Right renal pelvis (tissue), 4 donors: ENCODE measurements at regions not wholly inside any gene's neighbourhood (a gene's known extent, or its start where the extent isn't known, plus 50 kb on each side); places are given as distances from the start of the nearest gene placed in this dataset.

Source experiments
- DNase-seq, 4 donors: peaks; one replicate each; pipeline ENCODE4 v3.0.0-alpha.2; 2013; ENCODE audit warnings: low read depth in 4 of 4, low spot score in 3 of 4, missing footprints in 1 of 4

GRCh38 chr2:42888321-42889245 is 96.2 kb upstream of the HAAO start:
- no peak for DNase-seq

GRCh38 chr2:42886921-42887320 is 94.5 kb upstream of the HAAO start:
- no peak for DNase-seq

- DNase-seq: no peak
Observed at GRCh38 chr2:42882756-42883155, 90.4 kb upstream of the HAAO start.

- DNase-seq: no peak
Observed at GRCh38 chr2:42881732-42882131, 89.3 kb upstream of the HAAO start.

- DNase-seq: no peak
Observed at GRCh38 chr2:42880738-42881690, 88.6 kb upstream of the HAAO start.

GRCh38 chr2:42879913-42880737 is 87.7 kb upstream of the HAAO start:
- DNase-seq: no peak

GRCh38 chr2:42879121-42879705 is 86.8 kb upstream of the HAAO start:
- no peak for DNase-seq

- DNase-seq: no peak
Observed at GRCh38 chr2:42878581-42878980, 86.2 kb upstream of the HAAO start.

- no peak for DNase-seq
Observed at GRCh38 chr2:42877936-42878335, 85.6 kb upstream of the HAAO start.

- DNase-seq: no peak
Observed at GRCh38 chr2:42877511-42877910, 85.1 kb upstream of the HAAO start.

GRCh38 chr2:42876326-42876751 is 84.0 kb upstream of the HAAO start:
- DNase-seq: no peak

- DNase-seq: no peak
Observed at GRCh38 chr2:42875880-42876279, 83.5 kb upstream of the HAAO start.

- no peak for DNase-seq
Observed at GRCh38 chr2:42874949-42875801, 82.8 kb upstream of the HAAO start.

- DNase-seq: no peak
Observed at GRCh38 chr2:42872721-42873120, 80.3 kb upstream of the HAAO start.

GRCh38 chr2:42871372-42871771 is 79.0 kb upstream of the HAAO start:
- DNase-seq: no peak

- no peak for DNase-seq
Observed at GRCh38 chr2:42868874-42869273, 76.5 kb upstream of the HAAO start.

GRCh38 chr2:42868096-42868495 is 75.7 kb upstream of the HAAO start:
- DNase-seq: no peak

- DNase-seq: no peak
Observed at GRCh38 chr2:42867093-42868065, 75.0 kb upstream of the HAAO start.
